Astrocyte (in vitro differentiated cells and primary cell): ENCODE measurements at regions not wholly inside any gene's neighbourhood (a gene's known extent, or its start where the extent isn't known, plus 50 kb on each side); places are given as distances from the start of the nearest gene placed in this dataset.

Experiments used
- DNase-seq: peaks from one replicate; pipeline ENCODE4 v3.0.0-alpha.2; 2010; ENCODE audit warnings: low read depth
- FAIRE-seq: peaks from 2 replicates; lab custom pipeline; 2011; peaks lifted over from hg19 to GRCh38; lab: Jason Lieb, UNC
- H2AFZ ChIP-seq: 2 replicates; pipeline ENCODE4 v1.6.0; 2012; ENCODE audit warnings: low read depth, low read length, inconsistent platforms
- H3K27ac ChIP-seq: 2 replicates; pipeline ENCODE4 v1.5.1; 2011; ENCODE audit warnings: low read depth, low read length, inconsistent platforms
- H3K27me3 ChIP-seq: 2 replicates; pipeline ENCODE4 v1.6.0; 2011; ENCODE audit warnings: low read length, inconsistent platforms; ENCODE audit not compliant: insufficient read depth
- H3K36me3 ChIP-seq: 2 replicates; pipeline ENCODE4 v1.5.1; 2011; ENCODE audit warnings: low read length, inconsistent platforms; ENCODE audit not compliant: insufficient read depth
- H3K4me1 ChIP-seq: 2 replicates; pipeline ENCODE4 v1.5.1; 2011; ENCODE audit warnings: low read length, inconsistent platforms; ENCODE audit not compliant: insufficient read depth
- H3K4me2 ChIP-seq: 2 replicates; pipeline ENCODE4 v1.6.0; 2012; ENCODE audit warnings: low read length, inconsistent platforms
- H3K4me3 ChIP-seq: 2 replicates; pipeline ENCODE4 v1.5.1; 2011; ENCODE audit warnings: low read depth, mild to moderate bottlenecking, low read length, inconsistent platforms; ENCODE audit not compliant: insufficient read depth
- H3K79me2 ChIP-seq: 2 replicates; pipeline ENCODE4 v1.6.0; 2012; ENCODE audit warnings: mild to moderate bottlenecking, low read length, inconsistent platforms; ENCODE audit not compliant: insufficient read depth
- H3K9ac ChIP-seq: 2 replicates; pipeline ENCODE4 v1.6.0; 2012; ENCODE audit warnings: mild to moderate bottlenecking, low read length, inconsistent platforms
- H3K9me3 ChIP-seq: 2 replicates; pipeline ENCODE4 v1.5.1; 2012; ENCODE audit warnings: low read depth, mild to moderate bottlenecking, low read length, inconsistent platforms; ENCODE audit not compliant: insufficient read depth
- H4K20me1 ChIP-seq: 2 replicates; pipeline ENCODE4 v1.6.0; 2012; ENCODE audit warnings: low read length, inconsistent platforms; ENCODE audit not compliant: insufficient read depth
- H3K27ac Mint-ChIP-seq: one replicate; pipeline ENCODE4 v1.8.0; 2021; ENCODE audit warnings: mild to moderate bottlenecking, mixed read lengths; ENCODE audit not compliant: unreplicated experiment
- H3K27me3 Mint-ChIP-seq: one replicate; pipeline ENCODE4 v1.8.0; 2021; ENCODE audit warnings: low read depth, mixed read lengths; ENCODE audit not compliant: unreplicated experiment
- H3K36me3 Mint-ChIP-seq: one replicate; pipeline ENCODE4 v1.8.0; 2021; ENCODE audit warnings: low read depth, mixed read lengths; ENCODE audit not compliant: unreplicated experiment
- H3K4me1 Mint-ChIP-seq: one replicate; pipeline ENCODE4 v1.8.0; 2021; ENCODE audit warnings: low read depth, mixed read lengths; ENCODE audit not compliant: unreplicated experiment
- H3K4me3 Mint-ChIP-seq: one replicate; pipeline ENCODE4 v1.8.0; 2021; ENCODE audit warnings: mild to moderate bottlenecking, moderate library complexity, mixed read lengths; ENCODE audit not compliant: unreplicated experiment
- H3K9me3 Mint-ChIP-seq: one replicate; pipeline ENCODE4 v1.8.0; 2021; ENCODE audit warnings: mild to moderate bottlenecking, mixed read lengths; ENCODE audit not compliant: unreplicated experiment
- EZH2 ChIP-seq: IDR thresholded peaks from 2 replicates; pipeline ENCODE4 v1.6.1; 2012; ENCODE audit warnings: mild to moderate bottlenecking, low read length, inconsistent platforms; ENCODE audit not compliant: insufficient read depth
- TF ChIP-seq, protein P1 (sequence below): IDR thresholded peaks from 2 replicates; pipeline ENCODE4 v1.5.1; 2011; ENCODE audit warnings: low read depth, mild to moderate bottlenecking, inconsistent platforms, low read length, moderate library complexity; ENCODE audit not compliant: insufficient read depth

DNA sequence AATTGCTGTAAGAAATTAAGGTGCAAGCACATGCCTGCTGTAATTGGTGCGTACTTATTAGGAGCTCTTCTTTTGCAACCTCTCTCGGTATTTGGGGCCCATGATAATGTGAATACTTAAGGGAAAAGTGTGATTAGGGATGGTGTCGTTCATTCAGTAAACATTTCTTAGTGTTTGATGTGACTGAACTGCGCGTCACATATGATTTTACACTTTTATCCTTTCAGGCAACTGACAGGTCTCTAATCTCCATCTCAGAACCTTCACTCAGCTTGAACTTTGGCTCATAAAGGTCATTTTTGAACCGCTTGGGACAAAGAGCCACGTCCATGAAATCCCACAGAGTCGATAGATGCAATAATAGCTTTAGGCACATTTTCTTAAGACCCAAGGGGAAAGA, 612.1 kb upstream of the PITX2 start:
- H3K36me3 Mint-ChIP-seq, result no peaks in the 10 kb centered on the region
- Histone ChIP-seq H3K4me1 (no peaks in the 10 kb centered on the region), H3K79me2 (no peaks in the 10 kb centered on the region), H3K4me2 (no peak overlapping the region), H3K36me3 (no peaks in the 10 kb centered on the region), H3K27ac (no peak overlapping the region), H3K27me3 (no peaks in the 10 kb centered on the region), H4K20me1 (no peaks in the 10 kb centered on the region), H3K9ac (no peak overlapping the region), H3K9me3 (no peaks in the 10 kb centered on the region), H3K4me3 (no peak overlapping the region), H2AFZ (no peak overlapping the region)
- peaks cover 13% of the 10 kb centered on the region for H3K4me1 Mint-ChIP-seq
- H3K27ac Mint-ChIP-seq, result no peak overlapping the region
- FAIRE-seq (no peak), DNase-seq (no peak)
- H3K4me3 Mint-ChIP-seq, result no peak overlapping the region
- H3K9me3 Mint-ChIP-seq, result peaks cover 3% of the 10 kb centered on the region
- TF ChIP-seq EZH2, result no peak
- H3K27me3 Mint-ChIP-seq, result no peaks in the 10 kb centered on the region

DNA sequence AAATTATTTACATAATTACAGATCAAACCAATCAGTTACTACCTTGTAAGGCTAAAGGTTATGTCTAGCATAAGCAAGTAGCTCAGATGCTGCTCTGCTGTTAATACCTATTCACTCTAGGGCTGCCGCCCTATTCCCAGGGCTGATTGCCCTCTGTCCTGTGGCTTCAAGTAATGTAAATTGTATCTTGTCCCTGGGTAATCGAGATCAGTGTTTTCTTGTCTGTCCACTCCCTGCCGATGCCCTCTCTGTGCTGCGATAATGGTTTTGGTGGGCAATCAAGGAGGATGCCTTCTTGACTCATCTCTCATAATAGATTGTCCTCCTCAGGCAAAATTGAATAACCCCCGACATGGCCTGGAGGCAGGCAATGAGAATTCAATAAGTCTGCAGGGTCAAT, 641.0 kb upstream of the PITX2 start:
- Histone ChIP-seq H3K4me2 (no peak overlapping the region), H4K20me1 (no peaks in the 10 kb centered on the region), H3K79me2 (no peaks in the 10 kb centered on the region), H3K36me3 (no peaks in the 10 kb centered on the region), H3K4me1 (no peaks in the 10 kb centered on the region), H3K4me3 (no peak overlapping the region), H3K27ac (no peak overlapping the region), H3K9ac (no peak overlapping the region), H3K27me3 (no peaks in the 10 kb centered on the region), H2AFZ (no peak overlapping the region), H3K9me3 (no peaks in the 10 kb centered on the region)
- no peaks in the 10 kb centered on the region for H3K27me3 Mint-ChIP-seq
- FAIRE-seq (no peak), DNase-seq (no peak)
- no peak for TF ChIP-seq EZH2
- TF ChIP-seq, protein P1, sequence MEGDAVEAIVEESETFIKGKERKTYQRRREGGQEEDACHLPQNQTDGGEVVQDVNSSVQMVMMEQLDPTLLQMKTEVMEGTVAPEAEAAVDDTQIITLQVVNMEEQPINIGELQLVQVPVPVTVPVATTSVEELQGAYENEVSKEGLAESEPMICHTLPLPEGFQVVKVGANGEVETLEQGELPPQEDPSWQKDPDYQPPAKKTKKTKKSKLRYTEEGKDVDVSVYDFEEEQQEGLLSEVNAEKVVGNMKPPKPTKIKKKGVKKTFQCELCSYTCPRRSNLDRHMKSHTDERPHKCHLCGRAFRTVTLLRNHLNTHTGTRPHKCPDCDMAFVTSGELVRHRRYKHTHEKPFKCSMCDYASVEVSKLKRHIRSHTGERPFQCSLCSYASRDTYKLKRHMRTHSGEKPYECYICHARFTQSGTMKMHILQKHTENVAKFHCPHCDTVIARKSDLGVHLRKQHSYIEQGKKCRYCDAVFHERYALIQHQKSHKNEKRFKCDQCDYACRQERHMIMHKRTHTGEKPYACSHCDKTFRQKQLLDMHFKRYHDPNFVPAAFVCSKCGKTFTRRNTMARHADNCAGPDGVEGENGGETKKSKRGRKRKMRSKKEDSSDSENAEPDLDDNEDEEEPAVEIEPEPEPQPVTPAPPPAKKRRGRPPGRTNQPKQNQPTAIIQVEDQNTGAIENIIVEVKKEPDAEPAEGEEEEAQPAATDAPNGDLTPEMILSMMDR, result no peak
- no peak overlapping the region for H3K4me3 Mint-ChIP-seq
- no peak overlapping the region for H3K27ac Mint-ChIP-seq
- no peaks in the 10 kb centered on the region for H3K36me3 Mint-ChIP-seq
- H3K9me3 Mint-ChIP-seq, result no peaks in the 10 kb centered on the region
- no peaks in the 10 kb centered on the region for H3K4me1 Mint-ChIP-seq

DNA sequence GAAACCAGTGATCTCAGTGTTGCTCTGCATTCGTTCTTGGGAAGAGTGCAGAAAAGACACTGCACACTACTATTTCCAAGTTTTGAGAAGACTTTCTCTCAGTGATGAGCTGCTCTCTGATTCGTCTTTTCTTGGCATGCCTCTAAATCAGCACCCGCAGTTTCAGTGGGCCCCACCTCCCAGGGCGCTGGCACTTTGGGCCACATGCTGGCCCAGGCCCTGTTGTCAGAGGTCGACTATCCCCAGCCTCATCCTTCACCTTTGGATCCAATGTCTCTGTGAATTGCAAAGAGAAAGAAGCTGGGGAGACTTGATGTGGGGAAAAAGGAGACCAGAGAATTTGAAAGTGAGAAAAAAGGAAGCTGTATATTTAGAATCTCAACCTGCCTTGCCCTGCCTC, 644.1 kb upstream of the PITX2 start:
- H2AFZ ChIP-seq, result no peak overlapping the region
- H3K9ac ChIP-seq, result no peak overlapping the region
- no peaks in the 10 kb centered on the region for H3K4me1 ChIP-seq
- H3K27ac ChIP-seq, result no peak overlapping the region
- no peak overlapping the region for H3K4me2 ChIP-seq
- no peak for TF ChIP-seq EZH2
- TF ChIP-seq, protein P1, result no peak
- DNase-seq, result no peak
- Mint-ChIP-seq H3K9me3 (no peaks in the 10 kb centered on the region), H3K36me3 (no peaks in the 10 kb centered on the region), H3K27ac (no peak overlapping the region), H3K4me1 (peaks cover 8% of the 10 kb centered on the region), H3K4me3 (no peak overlapping the region), H3K27me3 (no peaks in the 10 kb centered on the region)
- H3K4me3 ChIP-seq, result no peak overlapping the region
- no peaks in the 10 kb centered on the region for H3K9me3 ChIP-seq
- H4K20me1 ChIP-seq, result no peaks in the 10 kb centered on the region
- H3K79me2 ChIP-seq, result no peaks in the 10 kb centered on the region
- no peaks in the 10 kb centered on the region for H3K36me3 ChIP-seq
- no peaks in the 10 kb centered on the region for H3K27me3 ChIP-seq
- FAIRE-seq, result no peak
